Anterior cingulate cortex (tissue), 58 donors: ENCODE measurements at regions not wholly inside any gene's neighbourhood (a gene's known extent, or its start where the extent isn't known, plus 50 kb on each side); places are given as distances from the start of the nearest gene placed in this dataset.

ENCODE experiments used
- DNase-seq, 58 donors: peaks; one replicate each; lab custom pipeline; 2025; lab: John Stamatoyannopoulos, UW

GRCh38 chr12:93272997-93273396, 104.7 kb upstream of the NUDT4 start:
- DNase-seq: no peak

DNA sequence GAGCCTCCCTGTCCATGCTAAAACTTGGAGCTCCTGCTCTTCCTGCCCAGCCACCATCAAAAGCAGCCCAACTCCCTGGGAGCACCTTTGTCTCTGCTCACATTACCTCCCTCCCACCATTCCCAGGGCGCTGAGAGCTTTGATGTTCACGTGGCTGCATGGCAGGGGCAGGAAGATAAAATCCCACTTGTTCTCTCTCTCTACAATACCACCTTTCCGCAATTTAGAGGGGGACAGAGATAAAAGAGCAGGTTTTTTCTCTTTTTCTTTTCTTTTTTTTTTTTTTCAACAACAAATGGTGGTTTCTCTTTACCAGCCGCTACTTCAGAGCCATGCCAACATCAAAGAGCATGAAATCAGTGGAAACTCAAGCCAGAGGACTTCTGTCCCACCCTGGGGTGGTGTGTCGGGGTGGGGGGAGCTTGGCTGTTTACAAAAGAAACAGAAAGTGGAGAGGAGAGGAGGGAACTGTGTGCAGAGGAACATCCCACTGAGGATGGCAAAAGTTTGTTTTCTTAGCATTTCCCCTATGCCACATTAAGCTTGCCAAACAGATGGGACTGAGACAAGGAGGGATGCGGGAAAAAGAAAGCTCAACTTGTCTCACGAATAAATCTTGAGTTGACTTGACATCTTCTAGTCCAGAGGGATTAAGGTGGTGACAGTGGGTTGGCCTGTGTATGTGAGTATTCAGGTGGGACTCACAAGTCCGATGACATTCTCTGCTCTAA, 103.7 kb upstream of the NUDT4 start:
- DNase-seq: no peak

GRCh38 chr12:93274937-93275336, 102.8 kb upstream of the NUDT4 start:
- no peak for DNase-seq

DNA sequence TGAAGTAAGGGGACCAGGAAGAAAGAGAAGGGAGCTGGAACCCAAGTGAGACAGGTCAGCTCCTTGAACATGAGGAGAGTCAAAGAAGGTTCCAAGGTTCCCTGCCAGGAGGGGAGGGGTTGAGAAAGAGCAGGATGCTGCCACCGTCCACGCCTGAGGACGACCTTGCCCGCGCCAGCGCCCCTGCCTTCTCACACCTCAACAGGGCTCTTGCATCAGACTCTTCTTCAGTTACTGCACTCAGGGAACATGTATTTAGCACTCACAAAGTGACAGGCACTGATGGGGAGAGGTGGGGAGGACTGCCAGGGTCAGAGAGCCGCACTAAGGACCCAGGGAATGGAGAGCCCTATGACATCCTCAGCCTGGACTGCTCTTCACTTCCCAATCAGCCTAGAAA, 102.1 kb upstream of the NUDT4 start:
- no peak for DNase-seq

DNA sequence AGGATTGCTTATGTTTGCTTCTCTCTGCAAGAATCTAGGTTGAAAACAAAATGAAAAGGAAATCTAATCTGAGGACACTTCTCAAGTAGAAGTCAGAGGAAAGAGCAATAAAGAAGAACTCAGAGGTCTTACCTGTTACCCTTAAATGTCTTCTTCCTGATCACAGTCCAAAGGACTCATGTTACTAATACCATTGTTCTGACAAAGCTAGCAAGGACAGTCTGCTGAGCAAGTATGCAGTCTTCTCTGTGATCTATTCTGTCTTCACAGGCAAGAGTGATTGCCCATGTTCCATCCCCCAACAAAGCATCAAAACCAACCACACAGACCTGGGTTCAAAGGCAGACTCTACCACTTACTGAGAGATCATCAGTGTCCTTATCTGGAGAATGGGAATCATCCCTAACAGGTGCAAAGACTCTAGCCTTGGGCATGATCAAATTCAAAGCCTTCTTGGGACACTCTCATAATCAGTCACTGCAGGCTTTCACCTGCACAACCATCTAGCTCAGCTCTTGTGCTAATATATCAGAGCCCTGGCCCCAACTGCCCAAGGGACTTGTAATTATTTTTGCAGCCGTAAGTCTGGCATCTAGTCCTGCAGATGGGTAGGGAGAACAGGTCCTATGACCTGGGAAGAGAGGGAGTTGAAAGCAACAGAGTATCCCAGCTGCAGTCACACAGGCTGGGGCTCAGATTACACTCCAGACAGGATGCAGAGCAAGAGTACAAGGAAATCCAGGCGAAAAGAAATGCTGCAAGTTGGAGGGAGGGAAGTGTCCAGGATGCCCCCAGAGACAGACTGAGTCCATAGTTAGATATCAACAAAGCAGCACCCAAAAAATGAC, 97.9 kb upstream of the NUDT4 start:
- DNase-seq: no peak

- no peak for DNase-seq
Observed at GRCh38 chr12:93287149-93287548, 90.6 kb upstream of the NUDT4 start.

- no peak for DNase-seq
Observed at GRCh38 chr12:93288626-93289025, 89.1 kb upstream of the NUDT4 start.

DNA sequence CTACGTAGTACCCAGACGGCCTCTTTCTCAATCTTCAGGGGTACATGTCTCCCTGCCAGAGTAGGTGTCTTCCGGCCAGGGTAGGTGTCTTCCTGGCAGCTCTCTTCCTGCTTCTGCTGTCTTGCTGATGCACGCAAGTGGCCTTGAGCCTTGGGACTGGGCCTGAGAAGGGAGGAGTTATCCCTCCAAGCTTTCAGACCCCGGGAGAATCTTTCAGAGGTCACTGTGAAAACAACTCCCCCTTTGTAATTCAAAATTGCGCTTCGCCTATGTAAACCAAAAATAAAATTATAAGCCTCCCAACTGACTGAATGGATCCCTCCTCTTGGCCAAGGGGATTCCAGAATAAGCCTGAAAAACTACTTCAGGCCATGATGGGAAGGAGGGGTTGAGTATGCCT, 87.3 kb upstream of the NUDT4 start:
- no peak for DNase-seq

GRCh38 chr12:93292213-93292612, 85.5 kb upstream of the NUDT4 start:
- DNase-seq: no peak

DNA sequence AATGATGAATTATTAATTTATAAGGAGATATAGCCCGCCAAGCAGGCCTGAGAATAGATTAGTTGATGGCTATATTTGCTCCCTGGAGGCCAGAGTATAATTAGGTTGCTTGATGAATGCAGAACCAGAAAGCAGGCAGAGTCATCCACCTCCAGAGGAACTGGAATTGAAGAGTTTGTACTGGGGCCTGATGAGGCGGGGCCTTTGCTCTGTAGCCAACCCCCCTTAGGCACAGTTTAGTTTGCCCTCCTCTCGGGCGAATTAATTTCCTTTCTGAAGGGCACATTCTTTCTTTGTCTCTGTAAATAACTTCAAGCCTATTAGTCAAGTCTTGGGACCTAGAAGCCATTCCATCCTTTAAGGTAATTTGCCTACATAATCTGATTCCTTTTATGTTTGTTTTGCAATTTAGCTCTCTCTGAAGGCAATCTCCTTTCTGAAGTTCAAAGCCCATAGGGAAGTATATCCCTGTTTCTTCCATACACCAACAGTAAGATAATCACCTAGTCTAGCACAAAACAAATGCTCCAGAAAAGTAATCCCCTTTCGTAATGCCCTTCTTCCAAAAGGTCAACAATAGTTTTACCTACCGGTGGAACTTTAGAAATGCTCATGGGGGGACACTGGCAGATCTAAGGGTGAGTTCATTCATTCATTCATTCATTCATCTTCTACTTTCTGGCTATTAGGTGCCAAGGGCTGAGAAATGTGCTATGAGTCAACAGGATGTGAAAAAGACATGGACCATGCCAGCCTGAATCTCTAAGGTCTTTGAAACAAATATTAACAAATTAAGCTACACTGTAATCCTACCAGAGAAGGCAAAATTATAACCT, 84.8 kb upstream of the NUDT4 start:
- no peak for DNase-seq

DNA sequence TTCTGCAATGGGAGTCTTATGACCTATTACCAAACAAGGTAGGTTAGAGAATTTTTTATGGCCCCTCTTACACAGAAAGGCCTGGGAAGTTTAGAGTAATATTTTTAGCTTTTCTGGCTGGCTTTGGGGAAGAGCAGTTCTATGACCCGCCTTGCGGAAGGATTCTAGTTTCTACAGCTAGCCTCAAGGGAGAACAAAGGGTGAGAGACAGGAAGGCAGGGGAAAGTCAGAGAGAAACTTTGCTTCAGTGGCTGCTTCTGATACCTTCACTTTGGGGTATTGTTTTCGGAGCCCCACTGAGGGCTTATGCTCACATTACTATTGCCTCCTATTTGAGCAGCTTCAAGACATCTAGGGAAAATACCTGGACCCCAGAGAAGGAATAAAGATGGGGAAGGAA, 80.7 kb upstream of the NUDT4 start:
- no peak for DNase-seq

DNA sequence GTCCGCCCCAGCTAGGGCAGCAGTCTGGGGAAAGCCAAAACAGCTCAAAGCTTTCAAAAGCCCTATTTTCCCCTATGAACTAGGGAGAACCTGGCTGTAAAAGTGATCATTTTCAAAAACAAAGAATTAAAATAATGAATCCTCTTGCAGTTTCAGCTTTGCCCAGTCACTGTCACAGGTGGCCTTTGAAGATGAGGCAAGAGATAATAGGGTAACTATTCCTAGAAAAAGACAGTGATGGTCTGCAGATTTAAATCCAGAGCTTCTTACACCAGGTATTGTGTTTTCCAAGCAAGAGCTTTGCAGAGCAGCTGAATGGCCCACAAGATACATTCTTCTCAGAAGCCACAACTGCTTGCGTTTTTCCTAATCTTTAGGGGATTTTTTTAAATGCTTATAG, 80.2 kb upstream of the NUDT4 start:
- DNase-seq: no peak

DNA sequence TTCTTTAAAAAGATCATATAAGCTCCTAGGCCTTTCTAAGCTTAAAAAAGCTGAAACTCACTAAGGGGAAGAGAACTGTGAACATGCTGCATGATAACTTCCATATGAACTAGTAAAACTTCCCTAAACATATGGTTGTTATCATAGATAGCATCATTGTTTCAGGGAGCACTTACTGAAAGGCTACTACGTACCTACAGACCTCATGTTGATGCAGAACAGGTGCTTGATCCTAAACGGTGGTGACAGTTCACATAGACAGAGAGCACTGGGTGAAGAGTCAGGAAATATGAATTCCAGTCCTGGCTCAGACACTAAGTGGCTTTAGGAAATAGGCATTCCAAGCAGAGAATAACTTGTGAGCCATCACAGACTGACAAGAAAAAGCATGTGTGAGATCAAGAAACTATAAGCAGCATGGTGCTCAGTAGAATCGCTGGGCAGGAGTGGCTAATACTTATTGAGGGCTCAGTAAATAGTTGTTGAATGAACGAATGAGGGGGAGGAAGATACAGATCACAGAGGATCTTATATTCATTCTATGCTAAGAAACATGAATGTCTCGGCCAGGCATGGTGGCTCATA, 78.4 kb upstream of the NUDT4 start:
- no peak for DNase-seq

GRCh38 chr12:93300611-93301021, 77.1 kb upstream of the NUDT4 start:
- no peak for DNase-seq

GRCh38 chr12:93302331-93303229, 75.1 kb upstream of the NUDT4 start:
- DNase-seq: no peak

GRCh38 chr12:93306636-93307035, 71.1 kb upstream of the NUDT4 start:
- no peak for DNase-seq

- DNase-seq: no peak
Observed at GRCh38 chr12:93308281-93308680, 69.4 kb upstream of the NUDT4 start.

GRCh38 chr12:93311827-93312226, 65.9 kb upstream of the NUDT4 start:
- no peak for DNase-seq

- no peak for DNase-seq
Observed at GRCh38 chr12:93314177-93314497, 63.6 kb upstream of the NUDT4 start.

DNA sequence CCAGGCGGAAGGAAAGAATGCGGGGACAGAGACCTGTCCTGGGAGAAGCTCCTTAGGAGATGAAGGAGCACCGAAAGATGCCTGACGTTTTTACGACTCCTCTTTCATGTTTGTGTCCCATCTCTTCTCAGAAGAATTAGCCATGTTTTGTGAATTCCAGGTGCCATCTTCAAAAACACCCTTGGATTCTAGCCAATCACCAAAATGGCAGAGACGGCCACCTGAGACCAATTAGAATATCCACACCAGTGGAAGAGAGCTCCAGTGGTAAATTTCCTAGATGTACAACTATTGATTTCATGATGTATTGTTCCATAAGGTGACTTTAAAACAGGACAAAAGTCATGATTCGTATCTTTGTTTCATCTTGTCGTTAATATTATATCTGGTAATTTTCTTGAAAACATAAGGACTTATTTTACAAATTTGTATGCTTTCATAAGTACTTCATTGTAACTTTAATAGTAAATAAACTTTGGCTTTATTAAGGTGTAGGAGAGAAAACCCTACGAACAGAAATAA, 62.3 kb upstream of the NUDT4 start:
- no peak for DNase-seq
